ENCODE measurements at regions not wholly inside any gene's neighbourhood (a gene's known extent, or its start where the extent isn't known, plus 50 kb on each side); places are given as distances from the start of the nearest gene placed in this dataset.

DNA sequence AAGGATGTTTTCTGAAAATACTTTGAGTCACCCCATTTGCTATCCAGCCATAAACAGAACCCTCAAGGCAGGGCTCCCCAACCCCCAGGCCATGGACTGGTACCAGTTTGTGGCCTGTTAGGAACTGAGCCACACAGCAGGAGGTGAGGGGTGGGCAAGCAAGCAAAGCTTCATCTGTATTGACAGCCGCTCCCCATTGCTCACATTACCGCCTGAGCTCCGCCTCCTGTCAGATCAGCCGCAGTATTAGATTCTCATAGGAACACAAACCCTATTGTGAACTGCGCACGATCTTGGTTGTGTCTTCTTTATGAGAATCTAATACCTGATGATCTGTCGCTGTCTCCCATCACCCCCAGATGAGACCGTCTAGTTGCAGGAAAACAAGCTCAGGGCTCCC, 543.8 kb downstream of the CBLN4 start:
- no peaks in the 10 kb centered on the region for H3K9me3 Mint-ChIP-seq

GRCh38 chr20:55456316-55456940, 548.9 kb downstream of the CBLN4 start:
- TF ChIP-seq, protein P1, sequence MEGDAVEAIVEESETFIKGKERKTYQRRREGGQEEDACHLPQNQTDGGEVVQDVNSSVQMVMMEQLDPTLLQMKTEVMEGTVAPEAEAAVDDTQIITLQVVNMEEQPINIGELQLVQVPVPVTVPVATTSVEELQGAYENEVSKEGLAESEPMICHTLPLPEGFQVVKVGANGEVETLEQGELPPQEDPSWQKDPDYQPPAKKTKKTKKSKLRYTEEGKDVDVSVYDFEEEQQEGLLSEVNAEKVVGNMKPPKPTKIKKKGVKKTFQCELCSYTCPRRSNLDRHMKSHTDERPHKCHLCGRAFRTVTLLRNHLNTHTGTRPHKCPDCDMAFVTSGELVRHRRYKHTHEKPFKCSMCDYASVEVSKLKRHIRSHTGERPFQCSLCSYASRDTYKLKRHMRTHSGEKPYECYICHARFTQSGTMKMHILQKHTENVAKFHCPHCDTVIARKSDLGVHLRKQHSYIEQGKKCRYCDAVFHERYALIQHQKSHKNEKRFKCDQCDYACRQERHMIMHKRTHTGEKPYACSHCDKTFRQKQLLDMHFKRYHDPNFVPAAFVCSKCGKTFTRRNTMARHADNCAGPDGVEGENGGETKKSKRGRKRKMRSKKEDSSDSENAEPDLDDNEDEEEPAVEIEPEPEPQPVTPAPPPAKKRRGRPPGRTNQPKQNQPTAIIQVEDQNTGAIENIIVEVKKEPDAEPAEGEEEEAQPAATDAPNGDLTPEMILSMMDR (conservative IDR thresholded peaks at IDR 0.05) = no peak
- WGBS, 2 experiments (ENCODE audit: insufficient coverage in 1 of 2, insufficient read length in 1 of 2) = 73% methylated on average over 1 of the region's 1 CpG; no CpG with 5 or more reads in 1 of the 2 experiments
- Histone ChIP-seq H3K4me1 (ENCODE audit: control insufficient read depth, insufficient read depth, low read length) (no peaks in the 10 kb centered on the region), H3K27me3 (ENCODE audit: control insufficient read depth, insufficient read depth, low read length, poor library complexity, severe bottlenecking) (peaks cover 16% of the 10 kb centered on the region), H3K27ac (ENCODE audit: low read depth, low read length) (no peak overlapping the region), H3K9ac (ENCODE audit: extremely low read depth, low read length, poor library complexity, severe bottlenecking) (no peak overlapping the region), H3K36me3 (ENCODE audit: control insufficient read depth, insufficient read depth, low read length) (no peaks in the 10 kb centered on the region), H3K9me3 (ENCODE audit: control insufficient read depth, low read length) (peaks cover 15% of the 10 kb centered on the region), H3K4me3 (ENCODE audit: low read length) (no peak overlapping the region)
- H3K4me1 Mint-ChIP-seq = peaks cover 7% of the 10 kb centered on the region
- H3K4me3 Mint-ChIP-seq = no peak overlapping the region
- no peak overlapping the region for H3K27ac Mint-ChIP-seq
- peaks cover 10% of the 10 kb centered on the region for H3K27me3 Mint-ChIP-seq (ENCODE audit: insufficient read depth)
- H3K9me3 Mint-ChIP-seq = no peaks in the 10 kb centered on the region
- no peak for DNase-seq
- H3K36me3 Mint-ChIP-seq (ENCODE audit: low read depth) = no peaks in the 10 kb centered on the region

More for the DNA sequence above, 543.8 kb downstream of the CBLN4 start:
- DNase-seq = no peak
- H3K4me1 ChIP-seq (ENCODE audit: control insufficient read depth, insufficient read depth, low read length) = no peaks in the 10 kb centered on the region
- H3K27me3 ChIP-seq (ENCODE audit: control insufficient read depth, insufficient read depth, low read length, poor library complexity, severe bottlenecking) = peaks cover 16% of the 10 kb centered on the region
- H3K9me3 ChIP-seq (ENCODE audit: control insufficient read depth, low read length) = no peaks in the 10 kb centered on the region
- peaks cover 7% of the 10 kb centered on the region for H3K27me3 Mint-ChIP-seq (ENCODE audit: insufficient read depth)
- H3K4me1 Mint-ChIP-seq = peaks cover 6% of the 10 kb centered on the region
- TF ChIP-seq, protein P1 (conservative IDR thresholded peaks at IDR 0.05) = no peak
- H3K9ac ChIP-seq (ENCODE audit: extremely low read depth, low read length, poor library complexity, severe bottlenecking) = no peak overlapping the region
- no peak overlapping the region for H3K27ac Mint-ChIP-seq
- WGBS, 2 experiments (ENCODE audit: insufficient coverage in 1 of 2, insufficient read length in 1 of 2) = 97 to 100% methylated on average over 2 to 8 of the region's 8 CpGs
- no peak overlapping the region for H3K27ac ChIP-seq (ENCODE audit: low read depth, low read length)
- no peaks in the 10 kb centered on the region for H3K36me3 Mint-ChIP-seq (ENCODE audit: low read depth)
- no peak overlapping the region for H3K4me3 Mint-ChIP-seq
- no peak overlapping the region for H3K4me3 ChIP-seq (ENCODE audit: low read length)
- H3K36me3 ChIP-seq (ENCODE audit: control insufficient read depth, insufficient read depth, low read length) = no peaks in the 10 kb centered on the region

GRCh38 chr20:55449091-55449490, 556.2 kb downstream of the CBLN4 start:
- no peaks in the 10 kb centered on the region for H3K9me3 Mint-ChIP-seq

More at GRCh38 chr20:55449091-55449490, 556.2 kb downstream of the CBLN4 start:
- no peak overlapping the region for H3K9ac ChIP-seq (ENCODE audit: extremely low read depth, low read length, poor library complexity, severe bottlenecking)
- H3K27me3 Mint-ChIP-seq (ENCODE audit: insufficient read depth) = peaks cover 8% of the 10 kb centered on the region
- H3K4me1 ChIP-seq (ENCODE audit: control insufficient read depth, insufficient read depth, low read length) = no peaks in the 10 kb centered on the region
- H3K27ac ChIP-seq (ENCODE audit: low read depth, low read length) = no peak overlapping the region
- H3K4me3 Mint-ChIP-seq = no peak overlapping the region
- H3K36me3 ChIP-seq (ENCODE audit: control insufficient read depth, insufficient read depth, low read length) = no peaks in the 10 kb centered on the region
- DNase-seq = no peak
- no peaks in the 10 kb centered on the region for H3K27me3 ChIP-seq (ENCODE audit: control insufficient read depth, insufficient read depth, low read length, poor library complexity, severe bottlenecking)
- H3K4me3 ChIP-seq (ENCODE audit: low read length) = no peak overlapping the region
- WGBS, 2 experiments (ENCODE audit: insufficient coverage in 1 of 2, insufficient read length in 1 of 2) = 69% methylated on average over 1 of the region's 1 CpG; no CpG with 5 or more reads in 1 of the 2 experiments
- peaks cover 24% of the 10 kb centered on the region for H3K9me3 ChIP-seq (ENCODE audit: control insufficient read depth, low read length)
- H3K36me3 Mint-ChIP-seq (ENCODE audit: low read depth) = no peaks in the 10 kb centered on the region
- TF ChIP-seq, protein P1 (conservative IDR thresholded peaks at IDR 0.05) = no peak
- H3K27ac Mint-ChIP-seq = no peak overlapping the region
- H3K4me1 Mint-ChIP-seq = peaks cover 2% of the 10 kb centered on the region

Data from endodermal cell (in vitro differentiated cells).